ENCODE measurements at regions not wholly inside any gene's neighbourhood (a gene's known extent, or its start where the extent isn't known, plus 50 kb on each side); places are given as distances from the start of the nearest gene placed in this dataset.

- no peak for DNase-seq (ENCODE audit: low read depth)
These were observed 144.2 kb downstream of the ENGASE start for GRCh38 chr17:79218825-79219200.

- DNase-seq (ENCODE audit: low read depth): no peak
These were observed 143.7 kb downstream of the ENGASE start for GRCh38 chr17:79218175-79218824.

GRCh38 chr17:79217473-79218135 lies 143.0 kb downstream of the ENGASE start:
- DNase-seq (ENCODE audit: low read depth): no peak

GRCh38 chr17:79216826-79217225 lies 142.2 kb downstream of the ENGASE start:
- DNase-seq (ENCODE audit: low read depth): no peak

- DNase-seq (ENCODE audit: low read depth): no peak
These were observed 141.8 kb downstream of the ENGASE start for GRCh38 chr17:79216391-79216790.

GRCh38 chr17:79215631-79216030 lies 141.0 kb downstream of the ENGASE start:
- no peak for DNase-seq (ENCODE audit: low read depth)

- DNase-seq (ENCODE audit: low read depth): no peak
These were observed 140.4 kb downstream of the ENGASE start for GRCh38 chr17:79214940-79215604.

GRCh38 chr17:79214459-79214858 lies 139.8 kb downstream of the ENGASE start:
- no peak for DNase-seq (ENCODE audit: low read depth)

- no peak for DNase-seq (ENCODE audit: low read depth)
These were observed 138.7 kb downstream of the ENGASE start for GRCh38 chr17:79213305-79213704.

- no peak for DNase-seq (ENCODE audit: low read depth)
These were observed 137.8 kb downstream of the ENGASE start for GRCh38 chr17:79212149-79213087.

GRCh38 chr17:79211061-79211770 lies 136.6 kb downstream of the ENGASE start:
- DNase-seq (ENCODE audit: low read depth): no peak

- DNase-seq (ENCODE audit: low read depth): no peak
These were observed 136.0 kb downstream of the ENGASE start for GRCh38 chr17:79210638-79211037.

- DNase-seq (ENCODE audit: low read depth): no peak
These were observed 133.3 kb downstream of the ENGASE start for GRCh38 chr17:79207960-79208359.

GRCh38 chr17:79205688-79206205 lies 131.1 kb downstream of the ENGASE start:
- no peak for DNase-seq (ENCODE audit: low read depth)

- no peak for DNase-seq (ENCODE audit: low read depth)
These were observed 129.6 kb downstream of the ENGASE start for GRCh38 chr17:79204261-79204660.

GRCh38 chr17:79203657-79204056 lies 129.0 kb downstream of the ENGASE start:
- DNase-seq (ENCODE audit: low read depth): no peak

- DNase-seq (ENCODE audit: low read depth): no peak
These were observed 128.4 kb downstream of the ENGASE start for GRCh38 chr17:79203016-79203415.

GRCh38 chr17:79202480-79202879 lies 127.9 kb downstream of the ENGASE start:
- DNase-seq (ENCODE audit: low read depth): no peak

GRCh38 chr17:79201536-79202227 lies 127.1 kb downstream of the ENGASE start:
- DNase-seq (ENCODE audit: low read depth): no peak

- DNase-seq (ENCODE audit: low read depth): no peak
These were observed 126.5 kb downstream of the ENGASE start for GRCh38 chr17:79201119-79201518.

- DNase-seq (ENCODE audit: low read depth): no peak
These were observed 122.3 kb downstream of the ENGASE start for GRCh38 chr17:79196913-79197312.
